G401 (cell line): ENCODE measurements at regions not wholly inside any gene's neighbourhood (a gene's known extent, or its start where the extent isn't known, plus 50 kb on each side); places are given as distances from the start of the nearest gene placed in this dataset.
"Not testable (repeated sequence)": the region's sequence is repeated elsewhere in the genome, so short reads cannot be mapped to it uniquely, and the experiment has no call there.

Experiments used
- DNase-seq: peaks from one replicate; pipeline ENCODE4 v3.0.0-alpha.2; 2015; ENCODE audit warnings: low spot score
- in situ Hi-C: cut with HindIII; loops from 2 replicates; pipeline ENCODE4 v1.10.0; 2016; ENCODE audit warnings: low sequenced_read_pairs, mixed read lengths

DNA sequence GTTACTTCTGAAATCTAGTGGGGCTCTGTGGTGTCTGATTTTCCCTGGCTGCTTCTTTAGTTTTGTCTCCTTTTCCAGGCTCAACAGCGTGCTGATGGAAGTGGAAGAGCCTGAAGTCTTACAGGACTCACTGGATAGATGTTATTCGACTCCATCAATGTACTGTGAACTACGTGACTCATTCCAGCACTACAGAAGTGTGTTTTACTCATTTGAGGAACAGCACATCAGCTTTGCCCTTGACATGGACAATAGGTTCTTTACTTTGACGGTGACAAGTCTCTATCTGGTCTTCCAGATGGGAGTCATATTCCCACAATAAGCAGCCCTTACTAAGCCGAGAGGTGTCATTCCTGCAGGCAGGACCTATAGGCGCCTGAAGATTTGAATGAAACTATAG, 51.1 kb downstream of the NBPF8 start:
- DNase-seq: peak; percentile 3
- in situ Hi-C loops: not testable (repeated sequence)

DNA sequence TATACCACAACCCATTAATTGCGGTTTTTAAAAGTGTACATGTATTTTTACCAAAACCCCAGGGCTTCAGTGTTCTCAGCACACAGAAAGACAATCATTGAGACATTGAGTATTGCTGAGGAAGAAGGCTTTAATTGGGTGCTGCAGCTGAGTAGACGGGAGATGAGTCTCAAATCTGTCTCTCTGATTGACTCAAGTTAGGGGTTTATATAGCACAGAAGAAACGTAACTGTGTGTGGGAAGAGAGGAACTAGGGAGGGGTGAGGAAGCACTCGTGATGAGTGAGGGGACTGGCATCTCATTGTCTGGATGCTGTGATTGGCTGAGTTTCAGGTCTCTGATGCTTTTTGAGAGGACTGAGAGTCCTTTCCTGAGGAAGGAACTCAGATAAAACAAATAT, 62.8 kb downstream of the NBPF8 start:
- DNase-seq, in situ Hi-C loops: not testable (repeated sequence)

DNA sequence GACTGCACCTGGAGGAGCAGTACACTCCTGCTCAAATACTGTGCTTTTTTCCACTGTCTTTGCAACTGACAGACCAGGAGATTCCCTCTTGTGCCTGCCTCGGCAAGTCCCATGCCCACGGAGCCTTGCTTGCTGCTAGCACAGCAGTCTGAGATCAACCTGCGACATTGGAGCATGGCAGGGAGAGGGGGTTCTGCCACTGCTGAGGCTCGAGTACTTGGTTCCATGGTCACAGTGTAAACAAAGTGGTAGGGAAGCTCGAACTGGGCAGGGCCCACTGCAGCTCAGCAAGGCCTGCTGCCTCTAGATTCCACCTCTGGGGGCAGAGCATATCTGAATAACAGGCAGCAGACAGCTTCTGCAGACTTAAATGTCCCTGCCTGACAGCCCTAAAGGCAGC, 63.6 kb downstream of the NBPF8 start:
- in situ Hi-C loops, DNase-seq: not testable (repeated sequence)

DNA sequence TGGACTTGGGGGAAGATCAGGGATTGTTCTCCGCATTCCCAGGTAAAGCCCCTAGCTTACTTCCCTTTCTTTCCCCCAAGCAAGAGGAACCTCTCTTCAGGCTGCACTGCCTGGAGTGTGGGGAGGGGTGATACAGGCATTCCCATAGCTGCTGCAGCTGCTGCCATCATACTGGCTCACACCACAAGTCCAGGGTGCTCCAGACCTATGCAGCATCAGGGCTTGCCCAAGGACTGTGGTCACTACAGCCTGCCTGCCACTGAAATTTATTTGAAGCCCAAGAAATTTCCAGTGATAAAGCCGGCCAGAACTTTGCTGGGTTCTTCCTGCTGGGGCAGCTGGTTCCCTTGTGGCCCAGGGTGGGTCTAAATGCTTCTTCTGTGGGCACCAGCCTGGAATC, 72.7 kb downstream of the NBPF8 start:
- in situ Hi-C loops, DNase-seq: not testable (repeated sequence)

DNA sequence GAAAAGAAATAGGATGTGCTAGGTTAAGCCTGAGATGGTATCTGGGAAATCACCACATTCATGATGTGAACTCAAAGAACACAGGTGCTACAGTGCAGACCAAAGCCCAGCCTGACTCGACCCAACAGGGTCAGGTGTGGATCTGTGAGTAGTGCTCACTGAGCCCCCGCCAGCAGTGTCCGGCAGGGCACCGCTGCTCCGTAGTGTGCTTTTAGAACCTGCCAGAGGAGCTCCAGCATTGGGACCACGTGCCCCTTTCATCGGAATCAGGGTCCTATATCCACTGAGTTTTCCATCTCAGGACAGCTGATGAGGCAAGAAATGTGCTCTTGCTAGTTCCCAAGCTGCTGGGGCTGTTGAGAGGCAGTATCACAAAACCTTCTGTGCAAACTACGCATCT, 74.4 kb downstream of the NBPF8 start:
- in situ Hi-C loops, DNase-seq: not testable (repeated sequence)

DNA sequence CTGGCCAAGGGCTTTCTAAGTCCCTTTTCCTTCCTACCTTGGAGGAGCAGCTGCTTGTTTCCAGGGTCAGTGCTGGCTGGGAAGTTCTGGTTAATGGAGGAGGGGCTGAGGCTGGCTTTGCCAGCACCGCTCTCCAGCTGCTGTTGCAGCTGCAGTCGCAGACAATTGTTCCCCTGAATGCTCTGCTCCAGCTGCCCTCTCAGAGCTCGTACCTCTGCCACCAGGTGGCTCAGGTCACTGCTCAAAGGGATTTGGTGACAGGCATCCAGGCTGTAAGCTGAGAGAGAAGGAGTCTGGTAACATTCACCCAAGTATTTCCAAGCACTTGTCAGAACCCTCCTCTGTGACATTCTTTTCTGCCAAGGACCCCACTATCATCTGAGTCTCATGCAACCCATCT, 82.3 kb downstream of the NBPF8 start:
- DNase-seq, in situ Hi-C loops: not testable (repeated sequence)

DNA sequence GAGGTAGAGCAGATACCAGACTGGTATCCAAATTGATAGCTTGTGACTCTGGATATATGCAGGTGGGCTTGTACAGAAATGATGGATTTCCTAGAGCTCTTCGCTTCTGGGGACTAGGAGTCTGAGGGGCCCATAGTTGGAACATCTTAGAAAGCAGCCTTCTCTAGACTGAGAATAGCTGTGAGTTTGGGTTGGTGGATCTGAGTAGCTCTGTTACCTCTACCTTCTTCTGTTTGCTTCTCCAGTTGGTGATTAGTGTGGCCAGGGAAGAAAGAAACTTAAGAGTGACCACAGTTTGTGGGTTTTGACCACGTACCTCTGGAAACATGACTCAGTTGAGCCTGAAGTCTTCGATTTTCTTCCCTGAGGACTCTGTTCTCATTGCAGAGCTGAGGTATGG, 88.4 kb downstream of the NBPF8 start:
- in situ Hi-C loops: not testable (repeated sequence)

DNA sequence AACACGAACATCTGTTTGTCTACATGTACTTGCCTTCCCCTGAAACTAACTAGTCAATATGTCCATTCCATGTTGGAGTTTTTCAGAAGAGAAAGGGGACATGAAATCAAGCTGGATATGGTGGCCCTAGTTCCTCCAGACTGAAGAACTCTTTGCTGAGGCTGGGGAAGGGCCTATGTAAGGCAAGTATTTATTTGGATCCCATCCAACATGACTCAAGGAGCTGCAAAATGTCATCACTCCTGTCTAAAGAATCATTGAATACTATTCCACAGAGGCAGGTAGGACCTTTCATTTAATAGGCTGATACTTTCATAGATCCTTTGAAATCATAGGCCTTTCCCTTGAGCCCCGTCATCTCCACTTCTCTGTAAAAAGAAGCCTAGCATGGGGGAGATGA, 91.5 kb downstream of the NBPF8 start:
- DNase-seq, in situ Hi-C loops: not testable (repeated sequence)

More for the DNA sequence above, 88.4 kb downstream of the NBPF8 start:
- not testable (repeated sequence) for DNase-seq

DNA sequence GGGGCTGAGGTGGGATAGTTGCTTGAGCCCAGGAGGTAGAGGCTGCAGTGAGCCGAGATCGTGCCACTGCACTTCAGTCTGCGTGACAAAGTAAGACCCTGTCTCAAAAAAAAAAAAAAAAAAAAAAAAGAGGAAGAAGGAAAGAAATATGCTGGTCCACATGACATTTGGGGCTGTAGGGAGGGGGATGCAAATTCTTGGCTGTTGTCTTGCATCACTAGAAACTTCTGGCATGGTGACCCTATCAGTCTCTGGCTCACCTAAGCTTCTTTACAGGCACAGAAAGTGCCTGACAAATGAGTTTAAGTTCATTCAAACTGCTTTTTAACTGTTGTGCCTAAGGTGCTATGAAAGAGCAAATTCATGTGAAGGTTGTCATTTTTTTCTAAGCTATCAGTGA, 93.5 kb downstream of the NBPF8 start:
- in situ Hi-C loops, DNase-seq: not testable (repeated sequence)

DNA sequence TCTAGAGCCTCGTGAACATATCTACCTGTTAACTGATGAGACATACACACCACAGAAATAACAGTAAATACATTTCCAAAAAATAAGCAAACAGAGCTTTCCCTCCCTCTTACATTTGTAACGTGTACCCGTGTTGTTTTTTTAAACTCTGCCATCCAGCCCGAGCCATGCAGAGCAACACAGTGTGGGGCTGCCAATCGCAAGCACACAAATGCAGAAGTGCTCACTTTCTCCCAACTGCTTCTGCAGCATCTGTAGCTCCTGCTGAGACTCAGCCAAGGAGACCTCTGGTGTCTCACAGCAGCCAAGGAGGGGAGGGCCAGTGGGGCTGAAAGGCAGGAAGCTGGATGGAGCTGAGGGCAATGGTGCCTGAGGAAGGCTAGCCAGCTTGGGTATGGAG, 94.4 kb downstream of the NBPF8 start:
- DNase-seq, in situ Hi-C loops: not testable (repeated sequence)

DNA sequence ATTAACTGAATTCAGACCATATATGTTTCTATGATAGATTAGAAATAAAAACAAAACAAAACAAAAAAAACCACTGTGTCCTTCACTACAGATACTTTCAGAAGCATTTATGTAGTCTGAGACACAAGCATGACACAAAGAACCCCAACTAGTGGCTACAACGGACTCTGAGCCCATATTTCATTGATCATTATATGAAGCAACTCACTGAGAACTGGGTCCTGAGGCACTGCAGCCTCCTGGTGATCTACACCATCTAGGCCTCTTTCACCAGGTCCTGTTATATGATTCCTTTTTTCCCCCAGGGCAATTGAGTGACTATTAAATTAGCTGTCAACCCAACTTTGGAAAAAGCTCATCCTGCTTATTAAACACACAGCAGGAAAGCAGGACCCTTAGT, 98.3 kb downstream of the NBPF8 start:
- in situ Hi-C loops, DNase-seq: not testable (repeated sequence)

DNA sequence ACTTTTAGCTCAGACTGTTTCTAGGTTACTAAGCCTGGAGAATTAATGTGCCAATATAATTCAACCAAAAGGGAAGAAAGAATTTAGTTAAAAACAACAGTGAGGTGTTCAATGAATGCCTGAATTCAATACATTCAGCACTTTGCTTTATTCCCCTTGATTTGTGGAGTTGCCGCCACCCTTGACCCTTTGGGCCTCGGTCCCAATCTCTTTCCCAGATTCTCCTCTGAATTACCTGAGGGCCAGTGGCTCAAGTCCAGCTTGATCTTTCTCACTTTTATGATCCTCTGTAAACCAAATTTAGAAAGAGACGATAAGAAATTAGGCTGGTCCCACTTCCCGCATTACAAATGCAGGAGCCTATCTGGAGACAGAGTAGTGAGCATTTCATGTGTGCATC, 98.7 kb downstream of the NBPF8 start:
- in situ Hi-C loops, DNase-seq: not testable (repeated sequence)

DNA sequence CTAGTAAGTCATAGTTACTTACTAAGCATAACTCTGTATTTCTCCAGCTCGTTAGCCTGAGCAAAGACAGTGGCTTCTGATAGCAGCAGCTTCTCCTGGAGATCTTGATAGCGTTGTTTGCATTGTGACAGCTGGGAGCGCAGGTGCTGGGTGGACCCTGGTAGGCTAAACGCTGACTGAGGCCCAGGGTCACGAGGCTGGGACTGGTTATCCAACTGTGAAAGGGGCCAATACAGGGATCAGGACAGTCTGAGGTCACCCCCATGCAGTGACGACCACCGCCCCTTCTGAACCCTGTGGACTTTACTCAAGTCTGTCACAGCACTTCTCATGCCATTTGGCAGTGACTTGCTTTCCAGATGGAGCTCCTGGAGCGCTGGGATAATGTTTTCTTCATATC, 104.4 kb downstream of the NBPF8 start:
- DNase-seq, in situ Hi-C loops: not testable (repeated sequence)

DNA sequence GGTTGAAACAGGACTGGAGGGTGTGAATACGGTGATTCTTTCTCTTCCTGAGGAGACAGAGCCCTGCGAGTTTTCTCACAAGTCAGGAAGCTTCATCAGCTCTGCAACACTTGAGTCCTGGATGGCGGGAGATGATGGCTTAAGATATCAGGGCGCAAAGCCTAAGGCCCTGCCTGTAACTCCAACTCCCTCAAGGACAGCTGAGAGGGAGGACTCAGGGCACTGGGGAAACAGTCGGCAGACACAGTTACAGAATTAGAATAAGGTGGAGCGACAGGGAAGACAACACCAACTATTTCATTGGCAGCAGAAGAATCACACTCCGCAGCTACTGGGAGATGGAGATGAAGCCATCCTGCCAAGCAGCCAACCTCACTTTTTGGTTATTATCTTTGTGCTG, 109.6 kb downstream of the NBPF8 start:
- in situ Hi-C loops, DNase-seq: not testable (repeated sequence)

DNA sequence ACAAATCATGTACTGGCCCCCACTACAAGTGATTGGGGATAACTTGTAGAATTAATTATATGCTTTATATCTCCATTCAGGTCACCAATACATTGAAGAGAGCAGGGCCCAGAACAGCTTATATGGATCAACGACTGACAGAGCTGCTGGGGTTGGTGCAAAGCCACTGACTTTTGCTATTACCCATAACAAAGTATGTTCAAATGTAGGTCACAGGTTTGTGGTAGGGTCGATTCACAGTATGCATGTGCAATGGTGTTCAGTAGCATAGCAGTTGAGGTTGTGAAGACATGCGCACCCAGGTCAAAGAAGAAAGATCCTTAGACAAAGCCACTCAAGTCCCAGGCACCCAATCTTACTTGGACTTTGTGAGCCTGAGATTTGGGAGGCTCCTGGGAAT, 110.6 kb downstream of the NBPF8 start:
- in situ Hi-C loops, DNase-seq: not testable (repeated sequence)

DNA sequence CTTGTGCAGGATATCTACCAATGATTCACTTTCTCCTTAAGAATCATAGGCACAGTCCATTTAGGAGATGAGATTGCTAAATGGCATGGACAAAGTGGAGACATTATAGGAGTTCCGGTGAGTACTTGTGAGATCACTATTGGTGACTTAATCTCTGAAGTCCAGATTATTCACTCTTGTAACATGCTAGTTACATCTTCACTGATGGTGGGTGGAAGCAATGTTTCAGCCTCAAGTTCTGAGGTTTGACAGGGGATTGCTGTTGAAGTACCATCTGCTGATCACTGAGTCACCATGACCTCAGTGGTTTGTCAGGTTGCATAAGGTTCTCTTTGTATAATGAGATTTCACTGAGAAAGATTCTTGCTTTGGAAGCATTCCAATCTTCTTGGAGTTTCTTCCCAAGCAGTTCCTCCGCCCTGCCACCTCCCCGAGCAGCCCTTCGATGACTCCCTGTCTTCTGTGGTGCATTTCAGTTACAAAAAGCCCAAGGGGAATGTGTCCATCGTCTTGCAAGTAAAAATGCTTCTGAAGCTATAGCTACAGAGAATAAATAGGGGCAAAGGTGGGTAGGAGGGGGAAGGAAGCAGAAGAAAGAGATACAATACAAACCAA, 114.7 kb downstream of the NBPF8 start:
- in situ Hi-C loops, DNase-seq: not testable (repeated sequence)

DNA sequence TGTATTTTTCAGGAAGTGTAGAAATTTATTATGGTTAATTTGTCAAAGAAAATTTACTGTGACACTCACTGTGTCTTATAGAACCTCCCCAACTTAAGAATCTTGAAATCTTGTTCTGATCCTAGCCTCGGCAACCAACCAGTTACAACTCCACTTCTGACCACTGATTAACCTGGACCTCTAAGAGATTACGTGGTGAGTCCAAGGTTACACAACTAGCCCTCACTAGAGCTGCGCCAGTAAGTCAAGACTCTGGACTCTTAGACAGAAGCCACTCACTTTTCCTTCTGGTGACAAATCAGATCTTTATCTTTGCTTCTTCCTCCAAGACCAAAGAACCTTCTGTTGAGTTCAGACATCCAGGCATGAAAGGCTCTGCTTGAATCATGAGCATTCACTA, 116.6 kb downstream of the NBPF8 start:
- DNase-seq, in situ Hi-C loops: not testable (repeated sequence)

DNA sequence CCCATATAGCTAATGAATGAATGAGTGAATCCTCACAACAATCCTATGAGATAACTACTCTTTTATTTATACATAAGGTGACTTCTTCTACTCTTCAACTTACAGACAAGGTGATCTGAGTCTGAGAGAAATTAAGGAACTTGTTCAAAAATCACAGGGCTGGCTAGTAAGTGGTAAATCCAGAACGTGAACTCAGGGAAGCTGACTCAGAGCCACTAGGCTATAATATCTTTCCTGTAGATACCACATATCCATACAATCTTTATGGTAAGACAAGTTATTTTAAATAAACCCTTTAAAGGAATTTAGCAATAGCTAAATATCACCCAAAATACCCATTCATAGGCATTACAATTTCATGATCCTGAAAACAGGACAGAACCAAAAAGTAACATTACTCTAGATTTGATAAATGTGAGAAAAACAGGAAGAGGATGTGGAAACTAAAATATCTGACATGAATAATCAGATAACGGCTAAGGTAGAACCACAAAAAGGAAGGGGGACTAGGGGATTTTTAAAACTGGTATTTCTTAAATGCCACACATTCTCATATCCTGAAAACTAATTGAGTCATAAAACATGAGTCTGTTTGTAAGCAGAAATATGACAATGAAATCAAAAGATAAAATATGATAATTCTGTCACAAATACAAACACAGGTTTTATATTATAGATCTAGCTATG, 119.7 kb downstream of the NBPF8 start:
- in situ Hi-C loops, DNase-seq: not testable (repeated sequence)

DNA sequence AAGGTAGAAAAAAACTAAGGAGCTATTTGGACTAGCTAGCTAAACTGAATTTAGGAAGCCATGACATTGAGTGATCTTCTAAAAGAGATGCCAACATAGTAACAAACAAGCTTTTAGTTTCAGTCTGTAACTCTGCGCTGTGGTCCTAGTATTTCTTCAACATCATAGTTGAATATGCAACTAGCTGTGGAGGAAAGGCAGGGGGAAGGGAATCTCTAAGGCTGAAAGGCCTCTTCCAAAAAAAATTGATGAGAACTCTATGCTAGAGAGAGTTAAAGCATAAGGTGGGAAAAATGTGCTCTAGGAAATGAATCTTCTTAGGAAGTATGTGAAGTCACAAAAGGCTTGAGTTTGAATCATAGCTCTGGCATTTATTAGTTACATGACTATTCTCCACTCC, 120.2 kb downstream of the NBPF8 start:
- in situ Hi-C loops, DNase-seq: not testable (repeated sequence)

DNA sequence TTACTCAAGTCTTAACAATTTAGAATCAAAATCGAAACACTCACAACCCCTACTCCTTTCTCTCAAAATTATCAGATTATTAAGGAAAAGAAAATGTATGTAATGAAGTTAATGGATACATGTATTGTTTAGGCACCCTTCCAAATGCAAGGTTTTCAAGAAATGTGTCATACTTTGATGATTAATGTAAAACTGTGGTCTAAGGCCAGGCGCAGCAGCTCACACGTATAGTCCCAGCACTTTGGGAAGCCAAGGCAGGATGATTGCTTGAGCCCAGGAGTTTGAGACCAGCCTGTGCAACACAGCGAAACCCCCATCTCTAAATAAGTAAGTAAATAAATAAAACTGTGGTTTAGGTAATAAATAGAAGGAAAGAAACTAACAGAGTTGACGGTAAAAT, 126.6 kb downstream of the NBPF8 start:
- DNase-seq, in situ Hi-C loops: not testable (repeated sequence)

DNA sequence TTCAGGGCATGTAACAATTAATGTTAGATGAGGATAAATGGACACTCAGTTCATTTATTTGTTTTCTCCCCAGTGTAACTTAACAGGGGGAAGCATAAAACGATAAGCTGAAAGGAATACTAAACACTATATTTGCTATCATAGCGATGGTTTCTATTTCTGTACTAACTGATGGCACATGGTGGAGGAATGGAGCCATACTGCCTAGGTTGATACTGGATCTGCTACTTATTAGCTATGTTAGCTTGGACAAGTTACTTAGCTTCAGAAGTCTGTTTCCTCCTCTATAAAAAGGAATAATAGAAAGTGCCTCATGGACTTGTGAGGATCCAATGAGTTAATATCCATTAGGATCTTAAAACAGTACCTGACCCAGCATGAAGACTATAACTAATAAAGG, 127.5 kb downstream of the NBPF8 start:
- DNase-seq, in situ Hi-C loops: not testable (repeated sequence)
